Loucy (cell line): ENCODE measurements at regions not wholly inside any gene's neighbourhood (a gene's known extent, or its start where the extent isn't known, plus 50 kb on each side); places are given as distances from the start of the nearest gene placed in this dataset.

Experiments
- CTCF ChIP-seq: fragments of 200-600 bp; sonication (generic); conservative IDR thresholded peaks from 2 replicates; pipeline ENCODE4 v1.5.1; 2014; ENCODE audit warnings: mild to moderate bottlenecking, antibody characterized with exemption, low read length
- EZH2phosphoT487 ChIP-seq: fragments of 200-600 bp; IDR thresholded peaks from 2 replicates; pipeline ENCODE4 v1.6.1; 2018; ENCODE audit warnings: antibody characterized with exemption, mild to moderate bottlenecking, moderate library complexity, borderline replicate concordance

DNA sequence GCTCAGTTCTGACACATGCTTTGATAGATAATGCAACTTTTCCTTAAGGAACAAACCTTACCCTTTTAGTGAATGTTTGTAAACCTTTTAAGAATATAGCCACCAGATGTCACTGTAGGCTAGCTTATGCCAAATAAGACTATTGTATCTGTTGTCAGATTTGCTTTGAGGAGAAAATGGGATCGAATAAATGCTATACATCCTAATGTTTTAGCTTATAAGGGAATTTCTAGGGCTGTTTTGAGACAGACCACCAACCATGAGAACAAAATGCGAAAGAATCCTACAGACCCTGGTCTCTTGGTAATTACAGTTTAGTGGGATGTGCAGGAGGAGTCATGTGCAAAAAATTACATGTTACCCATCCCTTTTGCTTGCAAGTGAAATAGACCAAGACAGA lies 127.6 kb upstream of the NMUR2 start:
- peak; percentile 54 for TF ChIP-seq CTCF
- TF ChIP-seq EZH2phosphoT487 = no peak
